Mesothelial cell of epicardium (in vitro differentiated cells): ENCODE measurements at regions not wholly inside any gene's neighbourhood (a gene's known extent, or its start where the extent isn't known, plus 50 kb on each side); places are given as distances from the start of the nearest gene placed in this dataset.
"Not testable (repeated sequence)": the region's sequence is repeated elsewhere in the genome, so short reads cannot be mapped to it uniquely, and the experiment has no call there.

Experiments used
- DNase-seq, 2 experiments: peaks; one replicate each; pipeline ENCODE4 v3.0.0; 2021; ENCODE audit warnings: low spot score in 2 of 2; ENCODE audit not compliant: unreplicated experiment in 2 of 2
- H3K27ac Mint-ChIP-seq: 2 replicates; pipeline ENCODE4 v1.8.0; 2021; ENCODE audit warnings: mixed read lengths
- H3K27me3 Mint-ChIP-seq: 2 replicates; pipeline ENCODE4 v1.8.0; 2021; ENCODE audit warnings: low read depth, mixed read lengths
- H3K36me3 Mint-ChIP-seq: 2 replicates; pipeline ENCODE4 v1.8.0; 2021; ENCODE audit warnings: mixed read lengths
- H3K4me1 Mint-ChIP-seq: 2 replicates; pipeline ENCODE4 v1.8.0; 2021; ENCODE audit warnings: mixed read lengths
- H3K4me3 Mint-ChIP-seq: 2 replicates; pipeline ENCODE4 v1.8.0; 2021; ENCODE audit warnings: mild to moderate bottlenecking, moderate library complexity, mixed read lengths
- H3K9me3 Mint-ChIP-seq: 2 replicates; pipeline ENCODE4 v1.8.0; 2021; ENCODE audit warnings: mixed read lengths
- CTCF ChIP-seq: fragments of 200-600 bp; sonication (generic); IDR thresholded peaks from one replicate; pipeline ENCODE4 v1.5.0; 2021; ENCODE audit warnings: antibody characterized with exemption; ENCODE audit not compliant: unreplicated experiment

GRCh38 chr13:68895696-68896095, 1211.9 kb upstream of the ATXN8OS start:
- no peak for DNase-seq
- H3K9me3 Mint-ChIP-seq, result peaks cover 27% of the 10 kb centered on the region
- no peak overlapping the region for H3K27ac Mint-ChIP-seq
- H3K27me3 Mint-ChIP-seq, result no peaks in the 10 kb centered on the region
- peaks cover 2% of the 10 kb centered on the region for H3K36me3 Mint-ChIP-seq
- no peak for TF ChIP-seq CTCF
- H3K4me1 Mint-ChIP-seq, result peaks cover 6% of the 10 kb centered on the region
- no peak overlapping the region for H3K4me3 Mint-ChIP-seq

GRCh38 chr13:68893721-68894120, 1213.9 kb upstream of the ATXN8OS start:
- H3K4me3 Mint-ChIP-seq, H3K4me1 Mint-ChIP-seq, H3K27ac Mint-ChIP-seq, H3K27me3 Mint-ChIP-seq, H3K36me3 Mint-ChIP-seq, DNase-seq: not testable (repeated sequence)
- peaks cover 29% of the 10 kb centered on the region for H3K9me3 Mint-ChIP-seq

- peaks cover 23% of the 10 kb centered on the region for H3K9me3 Mint-ChIP-seq
- not testable (repeated sequence) for H3K27me3 Mint-ChIP-seq, H3K27ac Mint-ChIP-seq, H3K36me3 Mint-ChIP-seq, H3K4me1 Mint-ChIP-seq, DNase-seq, H3K4me3 Mint-ChIP-seq
Measured at GRCh38 chr13:68892596-68892995, 1215.0 kb upstream of the ATXN8OS start.

GRCh38 chr13:68890101-68890500, 1217.5 kb upstream of the ATXN8OS start:
- not testable (repeated sequence) for H3K4me3 Mint-ChIP-seq, H3K27ac Mint-ChIP-seq, DNase-seq, H3K4me1 Mint-ChIP-seq, H3K36me3 Mint-ChIP-seq, H3K27me3 Mint-ChIP-seq
- peaks cover 13% of the 10 kb centered on the region for H3K9me3 Mint-ChIP-seq

- no peak for DNase-seq
- H3K36me3 Mint-ChIP-seq, result no peaks in the 10 kb centered on the region
- no peaks in the 10 kb centered on the region for H3K27me3 Mint-ChIP-seq
- H3K4me1 Mint-ChIP-seq, result peaks cover 6% of the 10 kb centered on the region
- no peak overlapping the region for H3K27ac Mint-ChIP-seq
- peaks cover 10% of the 10 kb centered on the region for H3K9me3 Mint-ChIP-seq
- no peak for TF ChIP-seq CTCF
- H3K4me3 Mint-ChIP-seq, result no peak overlapping the region
Measured at GRCh38 chr13:68888832-68889231, 1218.8 kb upstream of the ATXN8OS start.

- no peaks in the 10 kb centered on the region for H3K36me3 Mint-ChIP-seq
Measured at GRCh38 chr13:68872338-68872737, 1235.3 kb upstream of the ATXN8OS start.

GRCh38 chr13:68851026-68851425, 1256.6 kb upstream of the ATXN8OS start:
- H3K27ac Mint-ChIP-seq, result peak overlapping the region; percentile 41
- H3K4me1 Mint-ChIP-seq, result peaks cover 10% of the 10 kb centered on the region
- H3K36me3 Mint-ChIP-seq, result no peaks in the 10 kb centered on the region
- no peaks in the 10 kb centered on the region for H3K27me3 Mint-ChIP-seq
- H3K9me3 Mint-ChIP-seq, result peaks cover 5% of the 10 kb centered on the region
- H3K4me3 Mint-ChIP-seq, result no peak overlapping the region
- TF ChIP-seq CTCF, result no peak
- DNase-seq, result no peak

More at GRCh38 chr13:68872338-68872737, 1235.3 kb upstream of the ATXN8OS start:
- no peak for TF ChIP-seq CTCF
- H3K4me3 Mint-ChIP-seq, result no peak overlapping the region
- no peak for DNase-seq
- H3K4me1 Mint-ChIP-seq, result no peaks in the 10 kb centered on the region
- H3K27me3 Mint-ChIP-seq, result no peaks in the 10 kb centered on the region
- H3K9me3 Mint-ChIP-seq, result peaks cover 12% of the 10 kb centered on the region
- H3K27ac Mint-ChIP-seq, result no peak overlapping the region
